Inflammatory macrophage (primary cell): ENCODE measurements at regions not wholly inside any gene's neighbourhood (a gene's known extent, or its start where the extent isn't known, plus 50 kb on each side); places are given as distances from the start of the nearest gene placed in this dataset.

Source experiments
- DNase-seq, 2 donors: peaks; one replicate each; pipeline ENCODE4 v3.0.0-alpha.2; 2020 to 2022

- DNase-seq = no peak
Measured at GRCh38 chr1:194296201-194296600, 1109.8 kb upstream of the B3GALT2 start.

GRCh38 chr1:194295685-194296084, 1109.3 kb upstream of the B3GALT2 start:
- DNase-seq = peak; percentile 23 to 42

GRCh38 chr1:194293851-194294405, 1107.5 kb upstream of the B3GALT2 start:
- no peak for DNase-seq

- DNase-seq = no peak
Measured at GRCh38 chr1:194292966-194293365, 1106.6 kb upstream of the B3GALT2 start.

GRCh38 chr1:194289569-194290266, 1103.3 kb upstream of the B3GALT2 start:
- DNase-seq = no peak

GRCh38 chr1:194288238-194288637, 1101.8 kb upstream of the B3GALT2 start:
- DNase-seq = no peak

GRCh38 chr1:194281376-194281775, 1095.0 kb upstream of the B3GALT2 start:
- DNase-seq = no peak

- DNase-seq = no peak
Measured at GRCh38 chr1:194280463-194280862, 1094.0 kb upstream of the B3GALT2 start.

- no peak for DNase-seq
Measured at GRCh38 chr1:194279975-194280374, 1093.6 kb upstream of the B3GALT2 start.

- no peak for DNase-seq
Measured at GRCh38 chr1:194277927-194278326, 1091.5 kb upstream of the B3GALT2 start.

GRCh38 chr1:194273660-194274059, 1087.2 kb upstream of the B3GALT2 start:
- no peak for DNase-seq

GRCh38 chr1:194268839-194269238, 1082.4 kb upstream of the B3GALT2 start:
- no peak for DNase-seq

GRCh38 chr1:194267021-194267420, 1080.6 kb upstream of the B3GALT2 start:
- DNase-seq = no peak

GRCh38 chr1:194256010-194256409, 1069.6 kb upstream of the B3GALT2 start:
- no peak for DNase-seq

GRCh38 chr1:194252199-194252598, 1065.8 kb upstream of the B3GALT2 start:
- no peak for DNase-seq

GRCh38 chr1:194241215-194241614, 1054.8 kb upstream of the B3GALT2 start:
- no peak for DNase-seq

GRCh38 chr1:194233069-194233468, 1046.7 kb upstream of the B3GALT2 start:
- no peak for DNase-seq

GRCh38 chr1:194230351-194231144, 1044.1 kb upstream of the B3GALT2 start:
- DNase-seq = no peak

- DNase-seq = no peak
Measured at GRCh38 chr1:194228427-194228826, 1042.0 kb upstream of the B3GALT2 start.

GRCh38 chr1:194227161-194227560, 1040.7 kb upstream of the B3GALT2 start:
- DNase-seq = no peak

- DNase-seq = peak; percentile 58 to 66
Measured at GRCh38 chr1:194225821-194226220, 1039.4 kb upstream of the B3GALT2 start.

- DNase-seq = peak; percentile 9 to 58
Measured at GRCh38 chr1:194223596-194223995, 1037.2 kb upstream of the B3GALT2 start.

GRCh38 chr1:194215448-194215847, 1029.0 kb upstream of the B3GALT2 start:
- DNase-seq = no peak

GRCh38 chr1:194214735-194215134, 1028.3 kb upstream of the B3GALT2 start:
- no peak for DNase-seq
